Embryonic facial prominence (tissue), 1 donor: ENCODE measurements at regions not wholly inside any gene's neighbourhood (a gene's known extent, or its start where the extent isn't known, plus 50 kb on each side); places are given as distances from the start of the nearest gene placed in this dataset.

Source experiments
- DNase-seq: peaks from one replicate; pipeline ENCODE4 v3.0.0-alpha.2; 2016; ENCODE audit errors: extremely low spot score

DNA sequence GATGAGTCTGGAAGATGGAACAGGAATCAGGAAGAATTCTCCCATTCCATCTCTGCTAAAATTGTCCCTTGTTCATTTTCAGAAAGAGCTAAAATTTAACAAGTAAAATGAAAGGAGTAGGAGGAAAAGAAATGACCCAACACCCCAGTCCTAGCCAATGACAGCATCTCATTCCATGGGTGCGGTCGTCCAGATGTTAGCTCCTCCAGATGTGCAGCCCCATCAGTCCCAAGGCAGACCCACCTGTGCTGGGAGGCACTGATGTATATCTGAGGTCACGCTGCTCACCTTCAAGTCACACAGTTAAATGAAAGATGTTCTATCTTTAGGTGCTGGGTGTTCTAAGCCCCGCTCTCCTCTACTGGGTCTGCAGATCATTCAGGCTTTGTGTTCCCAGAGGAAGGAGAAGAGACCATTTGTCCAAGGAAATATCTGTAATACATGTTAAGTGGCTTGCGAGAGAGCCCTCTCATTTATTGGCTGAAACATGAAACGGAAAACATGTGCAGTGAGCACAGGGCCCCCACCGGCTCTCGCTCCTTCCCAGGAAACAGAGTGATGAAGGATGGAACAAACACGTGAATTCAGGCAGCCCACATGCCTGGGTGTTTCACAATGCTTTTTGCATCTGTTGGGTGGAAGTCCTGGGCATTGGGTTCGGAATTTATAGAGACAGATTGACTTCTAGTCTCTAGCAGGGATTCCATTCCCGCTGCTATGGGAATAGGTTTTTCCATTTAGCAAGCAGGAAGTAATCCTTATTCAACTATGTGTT, 294.6 kb downstream of the NUAK1 start:
- DNase-seq = no peak

DNA sequence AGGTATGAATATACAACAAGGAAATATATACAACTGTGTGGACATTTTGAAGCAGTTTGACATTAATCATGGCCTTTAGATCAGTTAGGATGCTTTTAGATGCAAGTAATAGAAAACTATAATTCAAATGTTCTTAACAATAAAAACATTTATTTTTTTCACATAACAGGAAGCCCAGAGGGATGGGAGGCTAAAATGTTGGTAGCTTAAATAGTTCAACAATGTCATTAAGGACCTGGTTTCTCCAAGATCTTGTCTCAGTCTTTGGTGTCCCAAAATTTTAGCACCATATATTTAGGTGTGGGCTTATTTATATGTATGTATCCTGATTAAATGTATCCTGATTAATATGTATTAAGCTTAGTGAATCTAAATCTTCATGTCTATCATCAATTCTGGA, 292.4 kb downstream of the NUAK1 start:
- no peak for DNase-seq

GRCh38 chr12:105847068-105847467, 291.7 kb downstream of the NUAK1 start:
- no peak for DNase-seq

DNA sequence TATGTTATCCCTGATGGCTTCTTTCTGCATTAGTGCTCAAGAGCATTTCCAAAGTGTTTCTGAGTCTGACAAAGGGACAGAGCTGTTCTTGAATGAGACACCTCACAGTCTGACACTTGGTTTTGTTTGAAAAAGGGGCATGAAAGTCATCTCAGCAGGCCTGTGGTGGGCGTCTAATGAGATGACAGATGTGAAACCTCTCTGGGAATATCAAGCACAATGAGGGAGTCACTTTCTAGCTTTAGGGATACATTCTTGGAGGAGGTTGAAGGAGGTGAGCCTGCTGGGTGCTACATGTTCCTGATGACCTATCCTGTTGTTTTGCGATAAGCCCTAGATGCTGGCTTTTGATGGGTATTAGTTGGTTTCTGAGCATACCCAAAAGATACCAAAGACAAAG, 290.5 kb downstream of the NUAK1 start:
- DNase-seq = no peak

DNA sequence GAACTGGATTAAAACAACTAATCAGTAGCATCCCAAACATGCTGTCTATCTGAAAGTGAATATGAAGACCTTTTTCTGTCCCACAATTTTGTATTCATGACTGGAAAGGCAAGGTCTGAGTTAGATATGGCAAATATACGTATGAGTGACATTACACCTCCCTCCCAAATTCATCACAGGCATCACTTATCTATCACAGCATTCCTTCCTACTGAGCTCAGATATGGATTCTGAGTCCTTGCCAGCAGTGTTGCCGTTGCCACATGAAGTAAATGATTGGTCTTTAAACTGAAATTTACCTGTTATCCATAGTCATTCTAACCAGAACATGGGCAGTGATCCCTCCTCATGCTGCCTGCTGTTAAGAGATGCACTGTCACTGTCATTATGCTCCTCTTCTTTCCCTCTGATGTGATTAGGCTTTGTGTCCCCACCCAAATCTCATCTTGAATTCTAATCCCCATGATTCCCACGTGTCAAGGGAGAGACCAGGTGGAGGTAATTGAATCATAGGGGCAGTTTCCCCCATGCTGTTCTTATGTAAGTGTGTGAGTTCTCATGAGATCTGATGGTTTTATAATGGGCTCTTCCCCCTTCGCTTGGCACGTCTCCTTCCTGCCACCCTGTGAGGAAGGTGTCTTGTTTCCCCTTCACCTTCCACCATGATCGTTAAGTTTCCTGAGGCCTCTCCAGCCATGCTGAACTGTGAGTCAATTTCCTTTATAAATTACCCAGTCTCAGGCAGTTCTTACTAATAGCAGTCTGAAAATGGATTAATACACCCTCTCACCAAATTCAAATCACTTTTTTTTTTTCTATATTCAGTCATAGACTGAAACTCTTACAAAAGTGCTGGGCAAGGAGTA, 288.4 kb downstream of the NUAK1 start:
- DNase-seq = no peak

DNA sequence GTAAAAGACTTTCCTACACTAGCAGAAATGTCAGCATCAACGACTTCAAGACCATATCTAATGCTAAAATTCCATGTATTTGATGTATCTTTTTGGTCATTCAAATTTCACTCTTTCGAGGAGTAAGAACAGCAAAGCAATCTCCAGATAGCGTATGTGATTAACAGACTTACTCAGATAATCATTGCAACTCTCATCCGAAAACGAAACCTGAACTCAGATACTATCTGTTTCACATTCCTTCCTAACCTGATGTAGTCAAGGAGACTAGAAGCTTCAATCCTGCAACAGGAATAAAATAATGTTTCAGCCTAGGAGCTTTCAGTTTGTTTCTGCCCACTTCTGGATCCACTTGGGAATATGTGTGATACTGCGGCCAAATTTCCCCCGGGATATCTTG, 286.3 kb downstream of the NUAK1 start:
- DNase-seq = no peak

DNA sequence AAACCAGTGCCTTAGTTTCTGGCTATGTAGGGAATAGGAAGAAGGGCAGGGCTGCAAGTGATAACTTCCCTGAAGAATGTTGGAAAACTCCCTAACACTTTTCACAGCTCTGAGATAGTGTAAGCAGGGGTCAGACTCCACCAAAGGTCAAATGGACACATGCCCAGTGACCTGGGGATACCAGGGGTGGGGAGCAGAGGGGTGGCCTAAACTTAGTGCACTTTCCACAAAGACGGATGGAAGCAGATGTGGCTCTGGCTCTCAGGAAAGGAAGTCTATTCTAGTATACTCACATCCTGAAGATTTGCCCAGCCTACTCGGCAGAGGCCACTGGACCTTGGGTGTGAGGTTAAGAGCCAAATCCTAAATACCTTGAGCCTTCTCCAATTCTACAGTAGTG, 285.8 kb downstream of the NUAK1 start:
- DNase-seq = no peak

GRCh38 chr12:105854071-105854470, 284.7 kb downstream of the NUAK1 start:
- DNase-seq = no peak

GRCh38 chr12:105855361-105856047, 283.2 kb downstream of the NUAK1 start:
- DNase-seq = no peak

GRCh38 chr12:105856048-105856405, 282.7 kb downstream of the NUAK1 start:
- no peak for DNase-seq

DNA sequence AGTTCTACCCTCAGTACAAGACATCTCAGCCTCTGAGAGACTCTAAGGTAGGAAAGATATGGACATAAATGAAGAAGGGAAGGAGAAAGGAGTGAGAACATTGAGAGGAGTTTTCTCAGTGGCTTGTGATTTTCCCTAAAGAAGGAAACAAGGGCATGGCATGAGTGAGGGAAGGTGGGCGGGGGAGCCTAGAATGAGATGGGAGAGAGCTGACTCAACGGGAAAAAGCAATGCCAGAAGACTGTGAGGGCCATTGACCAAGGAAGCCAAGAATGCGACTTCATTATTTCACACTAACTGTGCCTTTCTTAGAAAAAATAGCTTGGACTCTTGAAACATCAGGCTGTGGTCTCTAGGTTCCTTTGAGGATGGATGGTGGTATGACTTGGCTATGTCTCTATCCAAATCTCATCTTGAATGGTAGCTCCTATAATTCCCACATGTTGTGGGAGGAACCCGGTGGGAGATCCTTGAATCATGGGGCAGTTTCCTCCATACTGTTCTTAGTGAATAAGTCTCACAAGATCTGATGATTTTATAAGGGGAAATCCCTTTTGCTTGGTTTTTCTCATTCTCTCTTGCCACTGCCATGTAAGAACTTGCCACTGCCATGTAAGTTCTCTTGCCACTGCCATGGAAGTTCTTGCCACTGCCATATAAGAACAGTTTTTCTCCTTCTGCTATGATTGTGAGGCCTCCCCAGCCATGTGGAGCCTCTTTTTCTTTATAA, 279.6 kb downstream of the NUAK1 start:
- DNase-seq = no peak

DNA sequence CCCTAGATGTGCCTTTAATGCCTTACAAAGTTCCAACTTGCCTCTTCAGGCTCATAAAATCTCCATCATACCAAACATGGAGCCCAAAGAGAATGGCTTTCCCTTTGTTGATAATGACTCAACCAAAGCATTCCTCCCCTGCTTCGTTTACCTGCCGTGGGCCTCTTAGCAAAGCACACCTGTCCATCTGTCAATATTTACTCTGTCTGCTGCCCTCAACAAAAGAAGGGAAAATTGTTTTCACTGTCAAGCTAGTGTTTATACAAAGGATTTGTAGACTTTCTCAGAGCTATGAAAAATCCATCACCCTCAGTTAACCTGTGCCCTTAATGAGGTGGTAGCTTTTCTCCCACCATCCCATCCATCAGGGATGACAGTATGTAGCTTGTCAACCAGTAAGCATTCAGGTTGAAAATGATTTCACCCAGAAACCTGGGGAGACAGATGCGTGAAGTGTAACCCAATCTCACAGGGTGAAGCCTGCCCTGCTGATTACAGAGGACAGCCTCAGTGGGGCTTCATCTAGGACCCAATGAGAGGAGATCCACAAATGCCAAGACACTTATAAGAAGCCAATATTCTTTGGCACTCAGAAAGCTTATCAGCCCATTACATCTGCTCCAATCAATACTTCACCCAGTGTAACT, 278.1 kb downstream of the NUAK1 start:
- DNase-seq = no peak

GRCh38 chr12:105861227-105861626, 277.5 kb downstream of the NUAK1 start:
- DNase-seq = no peak

- DNase-seq = no peak
Measured at GRCh38 chr12:105862163-105862821, 276.5 kb downstream of the NUAK1 start.

GRCh38 chr12:105864316-105864715, 274.4 kb downstream of the NUAK1 start:
- no peak for DNase-seq

GRCh38 chr12:105864901-105865300, 273.9 kb downstream of the NUAK1 start:
- DNase-seq = no peak

- DNase-seq = no peak
Measured at GRCh38 chr12:105865886-105866285, 272.9 kb downstream of the NUAK1 start.

DNA sequence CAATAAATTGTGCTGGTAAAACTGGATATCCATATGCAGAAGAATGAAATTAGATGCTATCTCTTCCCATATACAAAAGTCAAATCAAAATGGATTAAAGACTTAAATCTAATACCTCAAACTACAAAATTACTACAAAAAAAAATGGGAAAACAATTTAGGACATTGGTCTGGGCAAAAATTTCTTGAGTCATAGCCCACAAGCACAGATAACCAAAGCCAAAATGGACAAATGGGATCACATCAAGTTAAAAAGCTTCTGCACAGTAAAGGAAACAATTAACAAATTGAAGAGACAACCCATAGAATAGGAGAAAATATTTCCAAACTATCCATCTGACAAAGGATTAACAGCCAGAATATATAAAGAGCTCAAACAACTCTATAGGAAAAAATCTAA, 264.6 kb downstream of the NUAK1 start:
- DNase-seq = no peak

- no peak for DNase-seq
Measured at GRCh38 chr12:105876396-105876927, 262.3 kb downstream of the NUAK1 start.

DNA sequence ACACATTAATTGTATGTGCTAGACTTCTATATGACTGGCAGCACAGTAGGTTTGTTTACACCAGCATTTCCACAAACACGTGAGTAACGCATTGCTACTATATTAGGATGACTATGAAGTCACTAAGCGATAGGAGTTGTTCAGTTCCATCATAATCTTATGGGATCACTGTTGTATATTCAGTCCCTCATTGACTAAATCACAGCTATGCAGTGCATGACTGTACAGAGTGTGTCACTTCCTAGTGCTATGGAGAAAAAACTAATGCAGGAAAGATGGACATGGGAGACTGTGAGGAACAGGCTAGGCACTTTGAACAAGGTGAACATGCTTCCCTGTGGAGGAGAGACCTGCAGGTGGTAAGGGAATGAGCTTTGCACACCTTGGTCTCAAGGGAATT, 259.8 kb downstream of the NUAK1 start:
- no peak for DNase-seq
